D721Med (cell line): ENCODE measurements at regions not wholly inside any gene's neighbourhood (a gene's known extent, or its start where the extent isn't known, plus 50 kb on each side); places are given as distances from the start of the nearest gene placed in this dataset.

ENCODE experiments used
- DNase-seq: peaks from one replicate; pipeline ENCODE4 v3.0.0; 2011; ENCODE audit warnings: low spot score; ENCODE audit not compliant: insufficient read length
- FAIRE-seq: peaks from 2 replicates; lab custom pipeline; 2011; peaks lifted over from hg19 to GRCh38; lab: Jason Lieb, UNC
- TF ChIP-seq, protein P1 (sequence below): IDR thresholded peaks from 2 replicates; pipeline ENCODE4 v1.5.1; 2012; ENCODE audit warnings: mild to moderate bottlenecking, control low read depth; ENCODE audit not compliant: insufficient read depth; ENCODE audit errors: missing control alignments

DNA sequence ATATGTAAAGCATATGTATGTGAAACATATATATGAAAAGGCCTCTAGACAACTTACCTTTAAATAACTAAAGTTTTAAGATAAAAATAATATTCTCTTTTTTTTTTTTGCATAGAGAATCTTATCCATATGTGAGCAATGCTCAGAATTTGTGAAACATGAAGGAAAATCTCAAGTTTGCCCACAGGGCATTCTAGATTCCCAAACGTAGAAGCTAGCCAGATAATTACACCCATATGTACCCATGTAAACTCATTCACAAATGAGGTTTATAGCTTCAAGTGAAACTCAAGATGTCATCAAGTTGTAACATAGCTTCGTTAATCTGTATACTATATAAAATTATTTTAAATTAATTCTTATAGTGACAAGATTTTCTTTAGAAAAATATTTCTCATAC lies 537.3 kb upstream of the NR2F2 start:
- DNase-seq: no peak
- no peak for FAIRE-seq
- TF ChIP-seq, protein P1, sequence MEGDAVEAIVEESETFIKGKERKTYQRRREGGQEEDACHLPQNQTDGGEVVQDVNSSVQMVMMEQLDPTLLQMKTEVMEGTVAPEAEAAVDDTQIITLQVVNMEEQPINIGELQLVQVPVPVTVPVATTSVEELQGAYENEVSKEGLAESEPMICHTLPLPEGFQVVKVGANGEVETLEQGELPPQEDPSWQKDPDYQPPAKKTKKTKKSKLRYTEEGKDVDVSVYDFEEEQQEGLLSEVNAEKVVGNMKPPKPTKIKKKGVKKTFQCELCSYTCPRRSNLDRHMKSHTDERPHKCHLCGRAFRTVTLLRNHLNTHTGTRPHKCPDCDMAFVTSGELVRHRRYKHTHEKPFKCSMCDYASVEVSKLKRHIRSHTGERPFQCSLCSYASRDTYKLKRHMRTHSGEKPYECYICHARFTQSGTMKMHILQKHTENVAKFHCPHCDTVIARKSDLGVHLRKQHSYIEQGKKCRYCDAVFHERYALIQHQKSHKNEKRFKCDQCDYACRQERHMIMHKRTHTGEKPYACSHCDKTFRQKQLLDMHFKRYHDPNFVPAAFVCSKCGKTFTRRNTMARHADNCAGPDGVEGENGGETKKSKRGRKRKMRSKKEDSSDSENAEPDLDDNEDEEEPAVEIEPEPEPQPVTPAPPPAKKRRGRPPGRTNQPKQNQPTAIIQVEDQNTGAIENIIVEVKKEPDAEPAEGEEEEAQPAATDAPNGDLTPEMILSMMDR: no peak

- FAIRE-seq: no peak
- no peak for DNase-seq
- TF ChIP-seq, protein P1: no peak
These were observed 535.1 kb upstream of the NR2F2 start for GRCh38 chr15:95795386-95795785.

DNA sequence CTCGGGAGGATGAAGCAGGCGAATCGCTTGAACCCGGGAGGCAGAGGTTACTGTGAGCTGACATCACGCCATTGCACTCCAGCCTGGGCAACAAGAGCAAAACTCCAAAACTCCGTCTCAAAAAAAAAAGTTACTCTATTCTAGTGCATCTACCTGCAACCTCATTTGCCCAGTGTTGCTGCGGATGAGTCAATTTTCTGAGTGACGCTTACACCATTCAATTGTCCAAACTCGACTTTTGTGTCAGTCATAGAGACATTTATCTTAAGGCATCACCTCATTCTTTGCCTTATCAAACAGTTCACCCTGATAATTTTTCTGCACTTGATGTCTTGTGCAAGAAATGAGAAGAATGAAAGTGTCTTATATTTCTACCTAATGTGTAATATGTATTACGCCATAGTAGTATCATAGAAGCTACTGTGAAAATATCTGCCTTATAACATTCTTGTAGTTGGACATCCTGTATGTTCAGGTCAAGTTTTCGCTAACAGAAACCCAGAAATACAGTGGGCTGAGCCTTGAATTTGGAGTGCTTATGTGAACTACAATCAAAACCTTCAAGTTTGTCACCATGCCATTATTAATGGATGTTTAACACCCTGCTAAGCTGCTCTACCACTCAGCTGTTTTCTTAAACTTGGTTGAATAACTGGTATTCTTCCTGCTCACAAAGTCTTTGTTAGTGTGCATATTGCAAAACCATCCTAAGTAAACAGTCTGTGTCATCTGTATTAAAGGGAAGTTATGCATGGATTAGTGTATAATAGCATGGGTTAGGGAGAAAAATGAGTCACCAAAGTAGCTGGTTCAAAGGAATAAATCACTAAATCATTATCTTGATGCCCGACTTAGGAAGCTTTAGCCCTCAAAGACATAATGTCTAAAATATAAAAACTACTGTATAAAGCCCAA lies 531.0 kb upstream of the NR2F2 start:
- FAIRE-seq (no peak), DNase-seq (no peak)
- TF ChIP-seq, protein P1: no peak

DNA sequence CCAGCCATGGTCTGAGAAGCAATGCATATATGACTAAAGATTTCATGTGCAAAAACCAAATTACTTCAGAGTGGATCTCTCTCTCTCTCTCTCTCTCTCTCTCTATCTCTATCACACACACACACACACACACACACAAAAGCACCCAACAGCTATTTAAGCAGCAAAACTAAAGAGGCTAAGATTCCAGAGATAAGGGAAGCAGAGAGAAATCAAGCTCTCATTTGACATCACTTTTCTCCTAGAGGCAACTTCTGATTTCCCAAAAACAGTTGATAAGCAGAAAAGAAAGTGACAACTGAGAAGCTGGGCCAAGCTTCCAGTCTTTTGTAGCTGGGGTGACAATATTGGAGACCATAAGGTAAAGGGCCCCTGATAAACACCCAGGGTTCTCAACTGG lies 526.0 kb upstream of the NR2F2 start:
- TF ChIP-seq, protein P1: no peak
- no peak for FAIRE-seq
- DNase-seq: no peak

GRCh38 chr15:95812491-95812890 lies 518.0 kb upstream of the NR2F2 start:
- TF ChIP-seq, protein P1: no peak
- FAIRE-seq: no peak
- no peak for DNase-seq

DNA sequence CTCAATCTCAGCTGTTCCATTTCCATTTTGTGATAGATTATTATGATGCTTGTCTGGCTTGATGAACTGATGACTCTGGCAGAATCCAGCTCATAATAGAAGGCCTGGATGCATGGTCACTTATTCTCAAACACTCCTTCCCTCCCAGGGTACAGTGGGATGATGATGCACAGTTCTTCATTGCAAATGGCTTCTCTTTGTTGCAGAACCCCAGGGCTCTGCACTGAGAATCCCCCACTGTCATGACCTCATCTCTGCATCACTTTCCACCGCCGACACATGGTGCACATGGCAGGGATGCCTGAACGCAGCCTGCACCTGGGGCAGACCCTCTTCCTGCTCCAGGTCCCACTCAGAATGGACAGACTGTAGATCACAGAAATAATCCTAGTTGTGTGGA lies 515.6 kb upstream of the NR2F2 start:
- no peak for FAIRE-seq
- TF ChIP-seq, protein P1: no peak
- DNase-seq: no peak

DNA sequence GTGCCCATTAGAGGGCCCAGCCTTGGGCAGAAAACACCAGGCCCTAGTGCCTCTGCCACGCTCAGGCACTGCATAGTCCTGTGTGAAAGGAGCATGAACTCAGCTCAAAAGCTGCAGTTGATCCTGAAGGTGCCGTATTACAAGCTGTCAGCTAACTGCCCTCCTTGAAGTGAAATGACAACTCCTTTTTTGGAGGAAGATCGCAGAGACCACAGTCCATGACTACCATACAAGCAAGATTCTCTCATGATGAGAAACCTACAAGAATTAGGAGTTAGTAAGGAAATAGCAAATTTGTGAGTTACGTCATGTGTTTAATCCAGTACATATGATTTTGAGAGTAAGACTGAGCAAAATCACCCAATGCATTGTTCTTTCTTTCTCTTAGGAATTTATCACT lies 513.9 kb upstream of the NR2F2 start:
- FAIRE-seq (no peak), DNase-seq (no peak)
- TF ChIP-seq, protein P1: no peak
